ENCODE measurements at regions not wholly inside any gene's neighbourhood (a gene's known extent, or its start where the extent isn't known, plus 50 kb on each side); places are given as distances from the start of the nearest gene placed in this dataset.
"Not testable (repeated sequence)": the region's sequence is repeated elsewhere in the genome, so short reads cannot be mapped to it uniquely, and the experiment has no call there.

- H3K4me1 Mint-ChIP-seq = no peaks in the 10 kb centered on the region
- no peak overlapping the region for H3K27ac Mint-ChIP-seq (ENCODE audit: low read depth)
- peaks cover 19% of the 10 kb centered on the region for H3K9me3 Mint-ChIP-seq
- H3K27me3 Mint-ChIP-seq = no peaks in the 10 kb centered on the region
- no peak overlapping the region for H3K4me3 Mint-ChIP-seq
- ATAC-seq (replicated peaks; ENCODE audit: extremely low read depth, poor library complexity, severe bottlenecking) (no peak), DNase-seq (ENCODE audit: low spot score in 2 of 2) (no peak)
- H3K36me3 Mint-ChIP-seq (ENCODE audit: insufficient read depth) = no peaks in the 10 kb centered on the region
Observed at GRCh38 chr5:163832155-163832554, 326.7 kb downstream of the MAT2B start.

GRCh38 chr5:163838738-163839137, 333.3 kb downstream of the MAT2B start:
- Mint-ChIP-seq H3K36me3 (ENCODE audit: insufficient read depth) (no peaks in the 10 kb centered on the region), H3K4me3 (no peak overlapping the region), H3K27me3 (no peaks in the 10 kb centered on the region), H3K9me3 (peaks cover 21% of the 10 kb centered on the region), H3K4me1 (no peaks in the 10 kb centered on the region), H3K27ac (ENCODE audit: low read depth) (no peak overlapping the region)
- ATAC-seq (replicated peaks; ENCODE audit: extremely low read depth, poor library complexity, severe bottlenecking) (no peak), DNase-seq (ENCODE audit: low spot score in 2 of 2) (no peak)

DNA sequence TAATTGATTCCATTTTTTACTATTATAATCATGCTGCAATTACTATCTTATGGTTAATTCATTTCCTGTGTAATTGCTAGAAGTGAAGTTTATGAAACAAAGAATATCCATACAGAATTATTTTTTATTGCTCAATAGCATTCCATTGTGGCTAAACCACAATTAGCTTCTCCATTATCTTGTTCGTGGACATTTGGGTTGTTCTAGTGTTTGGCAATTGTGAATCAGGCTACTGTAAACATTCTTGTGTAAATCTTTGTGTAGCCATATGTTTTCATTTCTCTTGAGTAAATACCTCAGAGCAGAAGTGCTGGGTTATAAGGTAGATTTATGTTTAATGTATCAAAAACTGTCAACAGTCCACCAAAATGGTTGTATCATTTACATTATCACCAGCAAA, 341.1 kb downstream of the MAT2B start:
- no peaks in the 10 kb centered on the region for H3K27me3 Mint-ChIP-seq
- ATAC-seq (replicated peaks; ENCODE audit: extremely low read depth, poor library complexity, severe bottlenecking) (no peak), DNase-seq (ENCODE audit: low spot score in 2 of 2) (no peak)
- no peak overlapping the region for H3K27ac Mint-ChIP-seq (ENCODE audit: low read depth)
- no peaks in the 10 kb centered on the region for H3K36me3 Mint-ChIP-seq (ENCODE audit: insufficient read depth)
- H3K4me3 Mint-ChIP-seq = no peak overlapping the region
- no peaks in the 10 kb centered on the region for H3K9me3 Mint-ChIP-seq
- H3K4me1 Mint-ChIP-seq = no peaks in the 10 kb centered on the region

- Mint-ChIP-seq H3K4me3 (no peak overlapping the region), H3K36me3 (ENCODE audit: insufficient read depth) (no peaks in the 10 kb centered on the region), H3K27ac (ENCODE audit: low read depth) (no peak overlapping the region), H3K9me3 (peaks cover 21% of the 10 kb centered on the region), H3K27me3 (no peaks in the 10 kb centered on the region), H3K4me1 (no peaks in the 10 kb centered on the region)
- no peak for ATAC-seq (replicated peaks; ENCODE audit: extremely low read depth, poor library complexity, severe bottlenecking)
- DNase-seq (ENCODE audit: low spot score in 2 of 2) = no peak
Observed at GRCh38 chr5:163855754-163856153, 350.3 kb downstream of the MAT2B start.

DNA sequence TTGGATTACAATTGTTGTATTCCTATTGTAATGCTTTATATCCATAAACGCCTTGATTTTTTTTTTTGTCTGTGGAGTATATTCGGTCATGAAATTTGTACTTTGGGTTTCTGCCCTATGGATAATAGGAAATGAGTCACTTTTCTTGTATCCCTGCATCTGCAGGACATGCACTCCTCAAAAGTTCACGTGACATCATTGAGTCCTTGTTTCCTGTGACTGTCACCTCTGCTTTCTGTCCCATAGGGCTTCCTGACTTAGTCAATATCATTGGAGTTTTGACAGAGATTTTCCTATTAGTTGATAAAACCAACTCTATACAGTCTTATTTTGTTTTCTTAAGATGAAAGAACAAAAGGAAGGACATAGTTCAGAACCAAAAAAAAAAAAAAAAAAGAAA, 356.3 kb downstream of the MAT2B start:
- H3K36me3 Mint-ChIP-seq (ENCODE audit: insufficient read depth) = no peaks in the 10 kb centered on the region

DNA sequence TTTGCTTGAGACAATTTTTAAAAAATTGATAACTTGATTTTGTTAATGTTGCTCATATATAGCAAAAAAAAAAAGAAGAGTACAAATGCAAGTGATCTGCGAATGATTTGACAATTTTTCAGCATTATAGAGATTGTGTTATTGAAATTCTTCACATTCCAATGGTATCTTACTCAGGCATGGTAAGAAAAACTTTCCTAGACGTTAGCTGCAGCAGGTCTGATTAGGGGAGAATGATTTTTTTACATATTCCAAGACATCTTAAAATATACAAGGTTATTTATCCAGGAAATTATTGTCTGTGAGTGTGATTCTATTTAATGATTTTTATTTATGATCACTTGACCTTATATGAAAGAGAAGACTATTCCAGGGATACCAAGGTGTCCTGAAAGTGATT, 361.9 kb downstream of the MAT2B start:
- Mint-ChIP-seq H3K9me3 (peaks cover 5% of the 10 kb centered on the region), H3K27me3 (no peaks in the 10 kb centered on the region), H3K4me3 (no peak overlapping the region), H3K4me1 (no peaks in the 10 kb centered on the region), H3K36me3 (ENCODE audit: insufficient read depth) (no peaks in the 10 kb centered on the region), H3K27ac (ENCODE audit: low read depth) (no peak overlapping the region)
- DNase-seq (ENCODE audit: low spot score in 2 of 2) = no peak
- ATAC-seq (replicated peaks; ENCODE audit: extremely low read depth, poor library complexity, severe bottlenecking) = no peak

More for the DNA sequence above, 356.3 kb downstream of the MAT2B start:
- H3K27ac Mint-ChIP-seq (ENCODE audit: low read depth) = no peak overlapping the region
- peaks cover 5% of the 10 kb centered on the region for H3K9me3 Mint-ChIP-seq
- H3K4me1 Mint-ChIP-seq = no peaks in the 10 kb centered on the region
- no peak overlapping the region for H3K4me3 Mint-ChIP-seq
- H3K27me3 Mint-ChIP-seq = no peaks in the 10 kb centered on the region
- DNase-seq (ENCODE audit: low spot score in 2 of 2) (no peak), ATAC-seq (replicated peaks; ENCODE audit: extremely low read depth, poor library complexity, severe bottlenecking) (no peak)

GRCh38 chr5:163867738-163868137, 362.3 kb downstream of the MAT2B start:
- no peaks in the 10 kb centered on the region for H3K36me3 Mint-ChIP-seq (ENCODE audit: insufficient read depth)
- no peak for ATAC-seq (replicated peaks; ENCODE audit: extremely low read depth, poor library complexity, severe bottlenecking)
- H3K4me3 Mint-ChIP-seq = no peak overlapping the region

DNA sequence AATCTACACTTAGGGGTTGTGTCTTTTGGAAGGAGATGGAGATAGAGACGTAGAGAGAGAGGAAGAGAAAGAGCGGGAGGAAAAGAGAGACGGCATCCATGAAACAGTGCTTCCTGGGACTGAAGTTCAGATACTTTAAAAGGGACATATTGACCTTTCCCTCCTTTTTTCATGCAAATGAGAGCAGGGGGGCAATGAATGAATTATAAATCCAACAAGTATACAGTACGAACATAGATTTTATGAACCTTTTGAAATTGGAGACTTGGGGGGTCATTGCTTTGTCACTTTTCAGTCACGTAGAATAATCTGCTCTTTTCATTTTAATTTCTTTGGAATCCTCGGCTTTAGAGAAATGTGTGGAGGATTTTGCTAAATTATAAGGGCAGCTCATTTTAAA, 364.2 kb downstream of the MAT2B start:
- no peak for ATAC-seq (replicated peaks; ENCODE audit: extremely low read depth, poor library complexity, severe bottlenecking)
- no peak overlapping the region for H3K27ac Mint-ChIP-seq (ENCODE audit: low read depth)
- no peak overlapping the region for H3K4me3 Mint-ChIP-seq
- no peaks in the 10 kb centered on the region for H3K4me1 Mint-ChIP-seq
- no peak for DNase-seq (ENCODE audit: low spot score in 2 of 2)
- H3K9me3 Mint-ChIP-seq = peaks cover 5% of the 10 kb centered on the region
- H3K27me3 Mint-ChIP-seq = no peaks in the 10 kb centered on the region
- no peaks in the 10 kb centered on the region for H3K36me3 Mint-ChIP-seq (ENCODE audit: insufficient read depth)

More at GRCh38 chr5:163867738-163868137, 362.3 kb downstream of the MAT2B start:
- no peaks in the 10 kb centered on the region for H3K27me3 Mint-ChIP-seq
- no peak for DNase-seq (ENCODE audit: low spot score in 2 of 2)
- peaks cover 5% of the 10 kb centered on the region for H3K9me3 Mint-ChIP-seq
- H3K4me1 Mint-ChIP-seq = no peaks in the 10 kb centered on the region
- H3K27ac Mint-ChIP-seq (ENCODE audit: low read depth) = no peak overlapping the region

GRCh38 chr5:163870441-163870840, 365.0 kb downstream of the MAT2B start:
- Mint-ChIP-seq H3K27me3 (no peaks in the 10 kb centered on the region), H3K36me3 (ENCODE audit: insufficient read depth) (no peaks in the 10 kb centered on the region), H3K9me3 (peaks cover 7% of the 10 kb centered on the region)

GRCh38 chr5:163874431-163874830, 369.0 kb downstream of the MAT2B start:
- Mint-ChIP-seq H3K4me3 (no peak overlapping the region), H3K36me3 (ENCODE audit: insufficient read depth) (no peaks in the 10 kb centered on the region), H3K27me3 (no peaks in the 10 kb centered on the region), H3K9me3 (peaks cover 23% of the 10 kb centered on the region), H3K27ac (ENCODE audit: low read depth) (no peak overlapping the region), H3K4me1 (no peaks in the 10 kb centered on the region)
- ATAC-seq (replicated peaks; ENCODE audit: extremely low read depth, poor library complexity, severe bottlenecking) = no peak
- no peak for DNase-seq (ENCODE audit: low spot score in 2 of 2)

More at GRCh38 chr5:163870441-163870840, 365.0 kb downstream of the MAT2B start:
- DNase-seq (ENCODE audit: low spot score in 2 of 2) (no peak), ATAC-seq (replicated peaks; ENCODE audit: extremely low read depth, poor library complexity, severe bottlenecking) (no peak)
- Mint-ChIP-seq H3K27ac (ENCODE audit: low read depth) (no peak overlapping the region), H3K4me1 (no peaks in the 10 kb centered on the region), H3K4me3 (no peak overlapping the region)

DNA sequence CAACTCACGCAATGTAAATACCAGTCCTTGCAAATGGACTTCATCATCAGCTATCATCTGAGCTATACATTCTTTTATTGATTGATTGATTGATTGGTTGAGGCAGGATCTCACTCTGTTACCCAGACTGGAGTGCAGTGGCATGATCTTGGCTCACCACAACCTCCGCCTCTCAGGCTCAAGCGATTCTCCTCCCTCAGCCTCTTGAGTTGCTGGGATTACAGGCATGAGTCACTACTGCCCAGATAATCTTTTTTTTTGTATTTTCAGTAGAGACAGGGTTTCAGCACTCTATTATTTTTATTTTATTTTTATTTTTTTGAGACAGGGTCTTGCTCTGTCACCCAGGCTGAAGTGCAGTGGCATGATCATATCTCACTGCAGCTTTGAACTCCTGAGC, 369.5 kb downstream of the MAT2B start:
- H3K27me3 Mint-ChIP-seq; H3K4me1 Mint-ChIP-seq; DNase-seq (ENCODE audit: low spot score in 2 of 2); H3K27ac Mint-ChIP-seq (ENCODE audit: low read depth); H3K4me3 Mint-ChIP-seq; ATAC-seq (replicated peaks; ENCODE audit: extremely low read depth, poor library complexity, severe bottlenecking); H3K36me3 Mint-ChIP-seq (ENCODE audit: insufficient read depth): not testable (repeated sequence)
- H3K9me3 Mint-ChIP-seq = peaks cover 23% of the 10 kb centered on the region

GRCh38 chr5:163877865-163878264, 372.4 kb downstream of the MAT2B start:
- Mint-ChIP-seq H3K4me3 (no peak overlapping the region), H3K4me1 (no peaks in the 10 kb centered on the region), H3K27me3 (no peaks in the 10 kb centered on the region), H3K36me3 (ENCODE audit: insufficient read depth) (no peaks in the 10 kb centered on the region), H3K27ac (ENCODE audit: low read depth) (no peak overlapping the region), H3K9me3 (peaks cover 31% of the 10 kb centered on the region)
- DNase-seq (ENCODE audit: low spot score in 2 of 2) = no peak
- no peak for ATAC-seq (replicated peaks; ENCODE audit: extremely low read depth, poor library complexity, severe bottlenecking)

GRCh38 chr5:163878490-163878889, 373.1 kb downstream of the MAT2B start:
- H3K27me3 Mint-ChIP-seq = no peaks in the 10 kb centered on the region
- no peak overlapping the region for H3K27ac Mint-ChIP-seq (ENCODE audit: low read depth)

GRCh38 chr5:163880302-163880701, 374.9 kb downstream of the MAT2B start:
- H3K4me3 Mint-ChIP-seq = no peak overlapping the region
- no peaks in the 10 kb centered on the region for H3K27me3 Mint-ChIP-seq
- ATAC-seq (replicated peaks; ENCODE audit: extremely low read depth, poor library complexity, severe bottlenecking) (no peak), DNase-seq (ENCODE audit: low spot score in 2 of 2) (no peak)
- no peak overlapping the region for H3K27ac Mint-ChIP-seq (ENCODE audit: low read depth)
- H3K4me1 Mint-ChIP-seq = no peaks in the 10 kb centered on the region
- H3K9me3 Mint-ChIP-seq = peaks cover 34% of the 10 kb centered on the region
- no peaks in the 10 kb centered on the region for H3K36me3 Mint-ChIP-seq (ENCODE audit: insufficient read depth)

More at GRCh38 chr5:163878490-163878889, 373.1 kb downstream of the MAT2B start:
- no peak for ATAC-seq (replicated peaks; ENCODE audit: extremely low read depth, poor library complexity, severe bottlenecking)
- no peaks in the 10 kb centered on the region for H3K36me3 Mint-ChIP-seq (ENCODE audit: insufficient read depth)
- no peak overlapping the region for H3K4me3 Mint-ChIP-seq
- H3K9me3 Mint-ChIP-seq = peaks cover 31% of the 10 kb centered on the region
- H3K4me1 Mint-ChIP-seq = no peaks in the 10 kb centered on the region
- DNase-seq (ENCODE audit: low spot score in 2 of 2) = no peak
